H1 (cell line): ENCODE measurements at regions not wholly inside any gene's neighbourhood (a gene's known extent, or its start where the extent isn't known, plus 50 kb on each side); places are given as distances from the start of the nearest gene placed in this dataset.

Experiments used
- CTCF ChIA-PET: fragments of 300-600 bp; sonication (Branson Sonifier 250); formaldehyde crosslinking; loops from one replicate; lab custom pipeline; 2021; ENCODE audit not compliant: partially characterized antibody; lab: Charles Lee
- POLR2A ChIA-PET: fragments of 300-600 bp; sonication (Branson Sonifier 250); formaldehyde crosslinking; loops from one replicate; lab custom pipeline; 2021; ENCODE audit warnings: inconsistent platforms; ENCODE audit not compliant: partially characterized antibody; lab: Charles Lee
- DNase-seq, 2 experiments: peaks; one replicate each; pipeline versions ENCODE4 v3.0.0 to v3.0.0-alpha.2; 2010 to 2022; ENCODE audit warnings: low spot score in 2 of 2, low read depth in 1 of 2, mixed read lengths in 1 of 2
- FAIRE-seq: peaks from 2 replicates; lab custom pipeline; 2011; peaks lifted over from hg19 to GRCh38; lab: Jason Lieb, UNC
- H2AFZ ChIP-seq: 2 replicates; pipeline ENCODE4 v1.8.1; 2012; ENCODE audit warnings: low read length, inconsistent platforms
- H2AK5ac ChIP-seq: 2 replicates; pipeline ENCODE4 v1.6.1; 2013; ENCODE audit warnings: low read depth, low read length
- H2BK120ac ChIP-seq: replicated peaks from 2 replicates; pipeline ENCODE3; 2013; ENCODE audit warnings: low read depth, low read length, inconsistent platforms
- H2BK12ac ChIP-seq: 2 replicates; pipeline ENCODE4 v1.6.1; 2013; ENCODE audit warnings: low read depth, low read length
- H2BK15ac ChIP-seq: 2 replicates; pipeline ENCODE4 v1.6.1; 2013; ENCODE audit warnings: low read length
- H2BK20ac ChIP-seq: 2 replicates; pipeline ENCODE4 v1.6.1; 2013; ENCODE audit warnings: low read length
- H2BK5ac ChIP-seq: 2 replicates; pipeline ENCODE4 v1.6.1; 2013; ENCODE audit warnings: low read depth, low read length
- H3K14ac ChIP-seq: 2 replicates; pipeline ENCODE4 v1.6.1; 2013; ENCODE audit warnings: inconsistent platforms; ENCODE audit not compliant: insufficient read length
- H3K18ac ChIP-seq: 2 replicates; pipeline ENCODE4 v1.6.1; 2013; ENCODE audit warnings: low read length; ENCODE audit errors: extremely low read depth
- H3K23ac ChIP-seq: 2 replicates; pipeline ENCODE4 v1.6.1; 2013; ENCODE audit warnings: inconsistent platforms; ENCODE audit not compliant: insufficient read length
- H3K23me2 ChIP-seq: 2 replicates; pipeline ENCODE4 v1.6.1; 2013; ENCODE audit warnings: low read depth, low read length
- H3K27ac ChIP-seq: 2 replicates; pipeline ENCODE4 v1.6.1; 2011; ENCODE audit warnings: low read depth, low read length, inconsistent platforms
- H3K27me3 ChIP-seq, 4 experiments: replicated peaks in 1 of 4; 1 replicate in 1 of 4; 2 replicates in 3 of 4; pipeline versions ENCODE4 v1.6.1 to v1.8.1; 2011 to 2013; ENCODE audit warnings: low read length in 3 of 4, mild to moderate bottlenecking in 3 of 4, inconsistent platforms in 2 of 4, mixed read lengths in 2 of 4, moderate library complexity in 1 of 4; ENCODE audit not compliant: control insufficient read depth in 3 of 4, insufficient read depth in 3 of 4; ENCODE audit errors: extremely low read depth in 1 of 4
- H3K36me3 ChIP-seq, 4 experiments: 2 replicates each; pipeline versions ENCODE4 v1.6.1 to v1.8.1; 2011 to 2013; ENCODE audit warnings: mild to moderate bottlenecking in 4 of 4, low read length in 3 of 4, moderate library complexity in 2 of 4, control low read depth in 1 of 4, inconsistent platforms in 1 of 4; ENCODE audit not compliant: insufficient read depth in 4 of 4, control insufficient read depth in 2 of 4
- H3K4ac ChIP-seq: replicated peaks from 2 replicates; pipeline ENCODE3; 2013; ENCODE audit warnings: low read length, low read depth, mixed read lengths, inconsistent platforms; ENCODE audit not compliant: insufficient read length
- H3K4me1 ChIP-seq, 4 experiments: replicated peaks in 1 of 4; 1 replicate in 1 of 4; 2 replicates in 3 of 4; pipeline versions ENCODE4 v1.6.1 to v1.8.1; 2011 to 2013; ENCODE audit warnings: low read length in 3 of 4, inconsistent platforms in 2 of 4, mixed read lengths in 1 of 4; ENCODE audit not compliant: insufficient read depth in 4 of 4, control insufficient read depth in 3 of 4
- H3K4me2 ChIP-seq, 2 experiments: 2 replicates each; pipeline versions ENCODE4 v1.6.1 to v1.8.1; 2011 to 2013; ENCODE audit warnings: low read depth in 2 of 2, low read length in 2 of 2, control low read depth in 1 of 2, inconsistent platforms in 1 of 2, mild to moderate bottlenecking in 1 of 2; ENCODE audit not compliant: insufficient read depth in 1 of 2
- H3K4me3 ChIP-seq, 4 experiments: fragments of 200-600, 300-600 bp in 1 of 4; sonication (generic), shearing (Covaris generic), sonication (Bioruptor Twin) in 1 of 4; 2 replicates each; pipeline versions ENCODE4 v1.5.1 to v1.8.1; 2011 to 2016; ENCODE audit warnings: low read length in 4 of 4, low read depth in 3 of 4, control low read depth in 2 of 4, inconsistent platforms in 2 of 4, mild to moderate bottlenecking in 2 of 4, mixed read lengths in 1 of 4, moderate library complexity in 1 of 4; ENCODE audit not compliant: insufficient read depth in 2 of 4; ENCODE audit errors: extremely low read depth in 1 of 4
- H3K56ac ChIP-seq: replicated peaks from 2 replicates; pipeline ENCODE3; 2013; ENCODE audit warnings: low read depth, mild to moderate bottlenecking, mixed read lengths, low read length, inconsistent platforms; ENCODE audit not compliant: insufficient read length
- H3K79me1 ChIP-seq: 2 replicates; pipeline ENCODE4 v1.6.1; 2013; ENCODE audit warnings: low read depth, low read length, control low read depth
- H3K79me2 ChIP-seq, 2 experiments: 2 replicates each; pipeline versions ENCODE4 v1.6.1 to v1.8.1; 2012 to 2013; ENCODE audit warnings: low read length in 2 of 2, mild to moderate bottlenecking in 2 of 2, inconsistent platforms in 1 of 2; ENCODE audit not compliant: insufficient read depth in 2 of 2, control insufficient read depth in 1 of 2
- H3K9ac ChIP-seq, 4 experiments: replicated peaks in 1 of 4; 1 replicate in 1 of 4; 2 replicates in 3 of 4; pipeline versions ENCODE4 v1.6.1 to v1.8.1; 2011 to 2013; ENCODE audit warnings: low read depth in 3 of 4, low read length in 3 of 4, control low read depth in 2 of 4, mild to moderate bottlenecking in 2 of 4, moderate library complexity in 2 of 4, inconsistent platforms in 1 of 4; ENCODE audit errors: extremely low read depth in 1 of 4
- H3K9me3 ChIP-seq, 2 experiments: 2 replicates each; pipeline versions ENCODE4 v1.6.1 to v1.8.1; 2012 to 2013; ENCODE audit warnings: mild to moderate bottlenecking in 2 of 2, moderate library complexity in 2 of 2, control low read depth in 1 of 2, inconsistent platforms in 1 of 2, low read depth in 1 of 2, low read length in 1 of 2, mixed read lengths in 1 of 2; ENCODE audit not compliant: insufficient read depth in 2 of 2
- H4K20me1 ChIP-seq, 2 experiments: replicated peaks in 1 of 2; 2 replicates each; pipeline versions ENCODE3 to v1.8.1; 2011 to 2013; ENCODE audit warnings: inconsistent platforms in 2 of 2, low read length in 2 of 2, mild to moderate bottlenecking in 1 of 2; ENCODE audit not compliant: insufficient read depth in 2 of 2, control insufficient read depth in 1 of 2
- H4K5ac ChIP-seq: 2 replicates; pipeline ENCODE4 v1.6.1; 2013; ENCODE audit warnings: low read length, low read depth, mixed read lengths, inconsistent platforms; ENCODE audit not compliant: insufficient read length
- H4K8ac ChIP-seq: 2 replicates; pipeline ENCODE4 v1.8.0; 2013; ENCODE audit warnings: mild to moderate bottlenecking, moderate library complexity, low read length, inconsistent platforms; ENCODE audit not compliant: insufficient read depth; ENCODE audit errors: extremely low read depth
- H4K91ac ChIP-seq: replicated peaks from 2 replicates; pipeline ENCODE3; 2013; ENCODE audit warnings: low read length, mixed read lengths, inconsistent platforms; ENCODE audit not compliant: insufficient read length
- ATF2 ChIP-seq: IDR thresholded peaks from 2 replicates; pipeline ENCODE4 v1.6.1; 2012; ENCODE audit warnings: low read length, inconsistent platforms
- BRCA1 ChIP-seq: IDR thresholded peaks from 2 replicates; pipeline ENCODE4 v1.6.1; 2012; ENCODE audit warnings: low read depth, low read length, improper control_type of control experiment
- CBX5 ChIP-seq: fragments of 300-800, 300-1000 bp; sonication (generic); IDR thresholded peaks from 2 replicates; pipeline ENCODE4 v1.7.1; 2016; ENCODE audit warnings: antibody characterized with exemption, low read length, low read depth
- CEBPB ChIP-seq: IDR thresholded peaks from 2 replicates; pipeline ENCODE4 v1.6.1; 2012; ENCODE audit warnings: low read depth, low read length
- CHD1 ChIP-seq: IDR thresholded peaks from 2 replicates; pipeline ENCODE4 v1.6.1; 2012; ENCODE audit warnings: low read depth, low read length, improper control_type of control experiment
- EGR1 ChIP-seq: IDR thresholded peaks from 2 replicates; pipeline ENCODE4 v1.6.1; 2011; ENCODE audit warnings: low read depth, low read length, borderline replicate concordance
- HDAC2 ChIP-seq, 2 experiments: fragments of 300-600 bp in 1 of 2; sonication (generic) in 1 of 2; IDR thresholded peaks; 2 replicates each; pipeline ENCODE4 v1.6.1; 2011 to 2012; ENCODE audit warnings: low read depth in 2 of 2, low read length in 2 of 2, mild to moderate bottlenecking in 2 of 2, moderate library complexity in 2 of 2, borderline replicate concordance in 1 of 2, inconsistent platforms in 1 of 2
- JUN ChIP-seq: IDR thresholded peaks from 2 replicates; pipeline ENCODE4 v1.6.1; 2011; ENCODE audit warnings: low read depth, mild to moderate bottlenecking, improper control_type of control experiment, low read length
- NANOG ChIP-seq: IDR thresholded peaks from 2 replicates; pipeline ENCODE4 v1.6.1; 2011; ENCODE audit warnings: low read length, low read depth, mild to moderate bottlenecking, inconsistent platforms; ENCODE audit not compliant: insufficient read depth, poor library complexity, severe bottlenecking
- SP4 ChIP-seq: IDR thresholded peaks from 2 replicates; pipeline ENCODE4 v1.6.1; 2012; ENCODE audit warnings: low read length, inconsistent platforms
- SUZ12 ChIP-seq: fragments of 200-600 bp; sonication (generic); IDR thresholded peaks from 2 replicates; pipeline ENCODE4 v1.6.1; 2012; ENCODE audit warnings: mild to moderate bottlenecking, inconsistent platforms, low read length, moderate library complexity, mixed read lengths
- TBP ChIP-seq: IDR thresholded peaks from 2 replicates; pipeline ENCODE4 v1.6.1; 2011; ENCODE audit warnings: low read depth, low read length, improper control_type of control experiment
- TEAD4 ChIP-seq: IDR thresholded peaks from 2 replicates; pipeline ENCODE4 v1.6.1; 2012; ENCODE audit warnings: low read depth, low read length, inconsistent platforms, mixed read lengths
- YY1 ChIP-seq: IDR thresholded peaks from 2 replicates; pipeline ENCODE4 v1.6.1; 2011; ENCODE audit warnings: low read depth, mild to moderate bottlenecking, low read length
- WGBS, 2 experiments: shearing (Covaris generic) in 1 of 2; methylation state at CpG; one replicate each; pipeline versions ENCODE4 v1.1.6 to v1.1.7; 2013 to 2015; ENCODE audit warnings: low lambda C conversion rate in 2 of 2, mixed read lengths in 2 of 2, inconsistent platforms in 1 of 2, low coverage in 1 of 2, missing lambda C conversion rate in 1 of 2; ENCODE audit not compliant: insufficient replicate concordance in 2 of 2, insufficient coverage in 1 of 2, insufficient read length in 1 of 2; ENCODE audit errors: extremely low coverage in 1 of 2, missing lambda C conversion rate in 1 of 2; 5-methylcytosine and 5-hydroxymethylcytosine counted together

- H3K79me1 ChIP-seq = no peaks in the 10 kb centered on the region
- H3K4ac ChIP-seq = no peak overlapping the region
- H2AK5ac ChIP-seq = no peak overlapping the region
- 0 out of 4 replicates have a peak, but pooled peaks cover 0 to 4% of the 10 kb centered on the region in 2 experiments for H3K9me3 ChIP-seq
- WGBS, 2 experiments = 91% methylated on average over 2 of the region's 2 CpGs; no CpG with 5 or more reads in 1 of the 2 experiments
- no peak overlapping the region for H3K23ac ChIP-seq
- no peaks in the 10 kb centered on the region for H4K20me1 ChIP-seq
- H2BK12ac ChIP-seq = no peak overlapping the region
- H3K14ac ChIP-seq = no peak overlapping the region
- no peaks in the 10 kb centered on the region for H3K23me2 ChIP-seq
- CTCF ChIA-PET = no interaction called here
- no peaks in the 10 kb centered on the region for H3K4me1 ChIP-seq
- H3K4me3 ChIP-seq = no peak overlapping the region
- no peak overlapping the region for H2BK120ac ChIP-seq
- no peak overlapping the region for H3K9ac ChIP-seq
- H3K27ac ChIP-seq = no peak overlapping the region
- H3K36me3 ChIP-seq = no peaks in the 10 kb centered on the region
- H2BK15ac ChIP-seq = no peak overlapping the region
- H3K79me2 ChIP-seq = no peaks in the 10 kb centered on the region
- no peaks in the 10 kb centered on the region for H3K27me3 ChIP-seq
- H4K5ac ChIP-seq = no peak overlapping the region
- H2BK5ac ChIP-seq = no peak overlapping the region
- POLR2A ChIA-PET = no interaction called here
- no peak overlapping the region for H2AFZ ChIP-seq
- H4K8ac ChIP-seq = no peak overlapping the region
- DNase-seq (no peak), FAIRE-seq (no peak)
- no peak overlapping the region for H3K4me2 ChIP-seq
- no peak overlapping the region for H2BK20ac ChIP-seq
- no peak overlapping the region for H4K91ac ChIP-seq
- no peak overlapping the region for H3K56ac ChIP-seq
- no peak overlapping the region for H3K18ac ChIP-seq
- TF ChIP-seq SP4 = no peak
- no peak for TF ChIP-seq CBX5
- TF ChIP-seq TBP = no peak
- TF ChIP-seq NANOG = no peak
- TF ChIP-seq YY1 = no peak
- no peak for TF ChIP-seq EGR1
- TF ChIP-seq BRCA1 = no peak
- no peak for TF ChIP-seq SUZ12
- no peak for TF ChIP-seq CEBPB
- no peak for TF ChIP-seq HDAC2 (IDR thresholded peaks at IDR 0.05; ENCODE audit: borderline replicate concordance in 1 of 2, low read depth in 2 of 2, low read length in 2 of 2)
- no peak for TF ChIP-seq CHD1
- TF ChIP-seq ATF2 = no peak
- TF ChIP-seq JUN = no peak
- TF ChIP-seq TEAD4 = no peak
Measured at GRCh38 chr6:147009358-147009757, 194.9 kb upstream of the STXBP5 start.
